HuH-7 (cell line): ENCODE measurements at regions not wholly inside any gene's neighbourhood (a gene's known extent, or its start where the extent isn't known, plus 50 kb on each side); places are given as distances from the start of the nearest gene placed in this dataset.
"Not testable (repeated sequence)": the region's sequence is repeated elsewhere in the genome, so short reads cannot be mapped to it uniquely, and the experiment has no call there.

ENCODE experiments used
- DNase-seq: peaks from one replicate; pipeline ENCODE4 v3.0.0; 2011; ENCODE audit warnings: low spot score

DNA sequence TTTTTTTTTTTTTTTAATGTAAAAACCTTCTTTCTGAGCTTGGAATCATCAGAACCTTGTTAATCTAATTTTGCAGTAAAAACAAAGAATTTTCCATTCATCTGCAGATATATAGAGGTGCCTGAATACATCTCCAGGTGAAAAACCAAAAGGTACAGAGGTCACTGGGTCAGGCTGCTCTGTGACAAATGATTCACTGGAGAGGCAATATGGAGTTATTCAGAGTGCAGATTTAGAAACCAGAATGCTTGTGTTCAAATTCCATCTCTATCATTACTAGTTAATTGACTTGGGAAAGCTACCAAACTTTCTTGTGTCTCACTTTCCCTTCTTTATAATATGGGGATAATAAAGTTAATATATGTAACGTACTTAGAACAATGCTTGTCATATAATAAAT lies 51.5 kb upstream of the C1orf53 start:
- DNase-seq, result no peak

DNA sequence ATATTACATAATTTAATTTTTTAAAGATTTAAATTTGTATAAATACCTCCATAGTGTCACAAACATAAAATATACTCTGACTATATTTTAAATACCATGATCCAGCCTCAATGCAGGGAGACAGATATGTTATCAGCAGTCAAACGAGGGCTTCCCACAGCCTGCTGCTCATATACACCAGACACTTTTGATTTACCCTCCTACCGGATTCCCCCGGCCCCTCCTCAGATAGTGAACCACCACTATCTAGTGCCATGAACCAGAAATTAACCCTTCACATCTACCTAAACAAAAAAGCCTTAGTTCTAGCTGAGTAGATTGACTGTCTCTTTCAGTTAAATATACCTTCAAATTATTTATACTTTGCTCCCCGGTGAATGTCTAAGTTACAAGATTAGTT lies 52.4 kb upstream of the C1orf53 start:
- no peak for DNase-seq

DNA sequence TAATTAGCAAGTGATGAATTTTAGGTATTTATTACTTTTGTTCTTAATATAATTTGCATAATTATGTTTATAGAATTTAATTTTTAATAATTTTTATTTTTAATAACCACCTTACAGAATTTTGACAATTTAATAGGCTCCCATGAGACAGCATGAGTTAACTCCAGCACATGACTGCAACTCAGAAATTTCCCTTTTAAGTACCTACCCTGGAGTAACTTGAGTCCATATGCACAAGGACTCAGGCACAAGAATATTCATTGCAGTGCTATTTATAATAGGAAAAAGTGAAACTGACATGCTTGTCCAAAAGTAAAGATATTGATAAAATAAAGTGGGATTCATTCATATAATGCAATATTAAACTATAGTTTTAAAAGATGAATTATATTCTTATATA lies 54.1 kb upstream of the C1orf53 start:
- DNase-seq, result no peak

DNA sequence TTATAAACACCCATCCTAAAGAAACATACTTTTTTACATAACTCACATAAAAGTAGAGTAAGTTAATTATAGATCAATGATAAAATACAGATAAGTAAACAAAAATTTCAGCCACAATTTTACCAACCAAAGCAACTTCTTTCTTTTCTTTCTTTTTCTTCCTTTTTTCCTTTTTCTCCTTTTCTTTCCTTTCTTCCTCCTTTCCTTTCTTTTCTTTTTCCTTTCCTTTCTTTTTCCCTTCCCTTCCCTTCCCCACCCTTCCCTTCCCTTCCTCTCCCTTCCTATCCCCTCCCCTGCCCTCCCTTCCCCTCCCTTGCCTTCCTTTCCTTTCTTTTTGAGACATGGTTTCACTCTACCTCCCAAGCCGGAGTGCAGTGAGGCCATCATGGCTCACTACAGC lies 56.5 kb upstream of the C1orf53 start:
- no peak for DNase-seq

DNA sequence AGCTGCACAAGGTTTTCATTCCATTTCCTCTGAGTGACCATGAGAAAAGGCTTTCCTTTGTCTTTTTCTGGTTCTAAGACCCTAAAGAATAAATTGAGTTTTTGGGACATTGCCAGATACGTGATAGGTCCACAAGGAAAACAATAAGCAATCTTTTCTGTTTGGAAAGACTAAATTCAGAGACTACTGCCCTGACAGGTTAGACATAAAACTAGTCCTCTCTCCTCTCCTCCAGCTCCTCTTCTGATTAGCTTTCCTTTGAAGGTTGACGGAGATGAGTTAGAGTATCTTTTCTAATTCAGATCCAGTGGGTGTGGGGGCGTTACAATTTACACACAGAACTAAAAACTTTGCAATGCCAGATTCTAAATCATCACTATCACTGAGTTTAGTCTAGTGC lies 57.8 kb upstream of the C1orf53 start:
- no peak for DNase-seq

DNA sequence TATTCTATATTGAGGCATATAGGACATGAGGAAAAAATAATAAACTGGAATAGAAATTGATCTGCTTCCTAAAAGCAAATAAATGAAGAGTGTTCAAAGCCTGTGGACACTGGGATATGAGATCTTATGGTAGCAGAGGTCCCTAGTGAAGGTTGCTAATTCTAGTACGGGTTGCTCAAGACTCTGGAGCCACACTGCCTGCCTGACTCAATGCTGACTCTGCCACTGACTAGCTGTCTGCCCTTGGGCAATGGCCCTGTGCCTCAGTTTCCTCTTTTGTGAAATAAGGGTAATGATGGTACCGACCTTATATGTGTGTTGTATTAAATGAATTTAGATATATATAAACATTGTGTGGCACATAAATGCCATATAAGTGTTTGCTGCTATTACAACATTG lies 59.0 kb upstream of the C1orf53 start:
- no peak for DNase-seq

DNA sequence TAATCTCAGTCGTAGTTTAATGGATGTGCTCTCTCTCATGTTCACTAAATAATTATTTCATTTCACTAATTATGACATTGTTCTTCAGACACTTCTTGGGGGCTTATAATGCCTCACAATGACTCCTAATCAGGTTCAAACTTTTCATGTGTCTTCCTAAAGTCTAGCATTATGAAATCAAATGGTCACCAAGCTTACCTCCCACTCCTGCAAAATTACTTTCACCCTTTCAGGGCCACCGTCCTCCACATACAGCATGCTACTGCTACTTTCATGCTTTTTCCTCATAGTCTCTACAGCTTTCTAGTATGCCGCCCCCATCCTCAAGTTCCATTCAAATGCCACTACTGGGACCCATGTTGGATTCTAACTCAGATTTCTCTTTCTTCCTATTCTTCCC lies 59.8 kb upstream of the C1orf53 start:
- DNase-seq, result no peak

DNA sequence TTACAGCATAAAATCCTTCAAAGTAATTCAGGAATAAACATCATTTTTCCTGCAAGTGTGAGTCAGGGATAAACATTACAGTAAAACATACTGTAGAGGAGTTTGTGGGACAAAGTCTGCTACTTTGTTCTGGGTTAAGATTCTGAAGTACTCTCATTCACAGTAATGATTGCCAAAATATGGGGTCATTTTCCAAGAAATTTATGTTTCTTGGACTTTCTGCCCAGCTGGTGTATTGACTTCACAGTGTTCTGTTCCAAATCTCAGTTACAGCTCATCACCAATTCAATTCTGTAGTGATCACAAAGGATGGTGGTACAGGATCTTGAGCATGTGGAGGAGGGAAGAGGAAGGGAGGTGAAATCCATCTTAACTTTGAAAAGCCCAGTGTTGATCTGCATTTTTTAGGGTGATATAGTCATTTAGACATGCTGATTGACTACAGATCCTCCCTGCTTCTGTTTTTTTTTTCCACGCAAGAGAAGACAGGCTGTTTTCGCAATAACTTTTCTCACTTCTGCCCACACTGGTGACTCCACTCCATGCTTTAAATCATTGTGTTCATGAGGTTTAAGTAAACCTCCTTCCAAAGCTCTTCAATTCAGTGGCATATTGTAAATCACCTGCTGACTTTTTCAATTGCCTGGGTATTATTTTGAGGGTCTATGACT lies 60.4 kb upstream of the C1orf53 start:
- no peak for DNase-seq

DNA sequence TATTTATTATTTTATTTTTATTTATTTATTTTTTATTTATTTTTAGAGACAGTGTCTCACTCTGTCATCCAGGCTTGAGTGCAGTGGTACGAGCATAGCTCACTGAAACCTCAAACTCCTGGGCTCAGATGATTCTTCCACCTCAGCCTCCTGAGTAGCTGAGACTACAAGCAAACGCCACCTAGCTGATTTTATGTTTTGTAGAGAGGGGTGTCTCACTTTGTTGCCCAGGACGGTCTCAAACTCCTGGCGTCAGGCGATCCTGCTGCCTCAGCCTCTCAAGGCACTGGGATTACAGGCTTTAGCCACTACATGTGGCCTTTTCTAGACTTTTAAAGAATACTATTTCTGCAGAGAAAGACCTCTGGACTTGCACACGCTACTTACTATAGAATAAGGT lies 61.3 kb upstream of the C1orf53 start:
- no peak for DNase-seq

DNA sequence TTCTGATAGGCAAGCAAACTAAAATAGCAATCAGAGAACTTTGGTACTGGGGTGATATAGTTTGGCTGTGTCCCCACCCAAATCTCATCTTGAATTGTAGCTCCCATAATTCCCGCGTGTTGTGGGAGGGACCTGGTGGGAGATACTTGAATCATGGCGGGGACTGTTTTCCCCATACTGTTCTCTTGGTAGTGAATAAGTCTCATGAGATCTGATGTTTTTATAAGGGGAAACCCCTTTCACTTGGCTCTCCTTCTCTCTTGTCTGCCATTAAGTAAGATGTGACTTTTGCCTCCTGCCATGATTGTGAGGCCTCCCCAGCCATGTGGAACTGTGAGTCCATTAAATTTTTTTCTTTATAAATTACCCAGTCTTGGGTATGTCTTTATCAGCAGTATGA lies 62.6 kb upstream of the C1orf53 start:
- DNase-seq, result not testable (repeated sequence)

DNA sequence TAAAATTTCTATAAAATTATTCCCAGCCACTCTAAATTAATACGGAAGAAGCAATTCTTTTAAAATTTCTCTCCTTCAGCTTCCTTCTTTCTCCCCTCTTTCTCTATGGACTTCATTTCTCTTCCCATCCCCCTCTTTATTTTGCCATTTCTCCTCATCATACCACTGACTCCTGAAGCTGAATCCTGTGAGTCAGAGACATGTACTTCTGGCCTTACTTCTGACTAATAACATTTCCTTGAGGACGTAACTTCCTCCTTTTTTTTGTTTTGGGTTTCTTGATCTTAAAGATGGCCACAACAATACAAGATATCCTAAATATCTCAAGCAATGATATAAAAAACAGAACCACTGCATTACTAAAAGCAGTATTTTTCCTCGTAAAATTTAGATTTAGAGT lies 63.6 kb upstream of the DENND1B start:
- DNase-seq, result no peak

DNA sequence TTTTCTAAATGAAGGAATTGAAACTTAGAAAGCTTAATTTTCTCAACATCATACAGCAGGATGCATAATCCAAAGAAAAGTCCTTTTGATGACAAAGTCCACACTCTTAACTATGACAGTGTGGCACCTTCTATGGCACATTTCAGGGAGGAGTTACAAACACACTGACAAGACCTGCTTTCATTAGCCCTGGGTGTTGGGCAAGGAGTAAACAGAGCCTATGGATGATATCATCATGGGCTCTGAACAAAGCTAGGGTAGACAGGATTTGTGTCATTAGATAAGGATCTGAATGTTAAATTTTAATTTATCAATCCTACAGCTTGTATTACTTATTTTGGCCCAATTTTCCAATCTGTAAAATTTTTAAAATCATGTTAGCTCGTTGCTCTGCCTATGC lies 62.6 kb upstream of the DENND1B start:
- DNase-seq, result peak; percentile 7

DNA sequence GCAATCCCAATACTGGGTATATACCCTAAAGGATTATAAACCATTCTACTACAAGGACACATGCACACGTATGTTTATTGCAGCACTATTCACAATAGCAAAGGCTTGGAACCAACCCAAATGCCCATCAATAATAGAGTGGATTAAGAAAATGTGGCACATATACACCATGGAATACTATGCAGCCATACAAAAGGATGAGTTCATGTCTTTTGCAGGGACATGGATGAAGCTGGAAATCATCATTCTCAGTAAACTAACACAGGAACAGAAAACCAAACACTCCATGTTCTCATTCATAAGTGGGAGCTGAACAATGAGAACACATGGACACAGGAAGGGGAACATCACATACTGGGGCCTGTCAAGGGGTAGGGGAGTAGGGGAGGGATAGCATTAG lies 61.1 kb upstream of the DENND1B start:
- not testable (repeated sequence) for DNase-seq

DNA sequence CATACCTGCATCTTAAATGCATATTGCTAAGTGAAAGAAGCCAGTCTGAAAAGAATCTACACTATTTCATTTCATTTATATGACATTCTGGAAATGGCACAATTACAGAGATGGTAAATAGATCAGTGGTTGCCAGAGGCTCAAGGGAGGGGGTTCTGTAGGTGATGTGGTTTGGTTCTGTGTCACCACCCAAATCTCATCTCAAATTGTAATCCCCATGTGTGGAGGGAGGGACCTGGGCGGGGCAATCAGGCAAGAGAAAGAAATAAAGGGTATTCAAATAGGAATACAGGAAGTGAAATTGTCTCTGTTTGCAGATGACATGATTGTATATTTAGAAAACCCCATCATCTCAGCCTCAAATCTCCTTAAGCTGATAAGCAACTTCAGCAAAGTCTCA lies 53.7 kb upstream of the DENND1B start:
- not testable (repeated sequence) for DNase-seq

DNA sequence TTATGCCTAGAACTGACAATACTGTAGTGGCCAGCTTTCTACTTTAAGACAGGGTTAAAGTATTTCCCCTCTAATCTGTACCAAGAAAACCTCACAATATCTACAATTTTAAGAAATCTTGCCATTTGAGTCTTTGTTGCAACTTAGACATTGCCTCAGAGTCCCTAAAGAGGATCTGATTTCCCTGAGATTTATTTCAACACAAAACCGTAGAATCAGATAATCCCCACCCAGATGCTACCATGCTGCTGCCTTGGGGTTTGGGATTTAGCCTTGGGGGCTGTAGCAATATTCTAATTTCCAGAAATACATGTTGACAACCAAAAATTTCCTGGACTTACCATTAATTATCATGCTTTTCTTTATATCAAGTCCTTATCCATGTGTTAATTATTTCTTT lies 50.3 kb upstream of the DENND1B start:
- no peak for DNase-seq
